CD14-positive monocyte (primary cell): ENCODE measurements at regions not wholly inside any gene's neighbourhood (a gene's known extent, or its start where the extent isn't known, plus 50 kb on each side); places are given as distances from the start of the nearest gene placed in this dataset.

ENCODE experiments used
- DNase-seq, 3 donors: peaks; one replicate each; pipeline ENCODE4 v3.0.0-alpha.2; 2011 to 2022
- H2AFZ ChIP-seq: 2 replicates; pipeline ENCODE4 v1.6.0; 2012; ENCODE audit warnings: mild to moderate bottlenecking, low read depth, low read length, inconsistent platforms; ENCODE audit not compliant: insufficient read depth, poor library complexity, severe bottlenecking
- H3K27ac ChIP-seq, 2 donors: 1 replicate in 1 of 2; 2 replicates in 1 of 2; pipeline ENCODE4 v1.5.1; 2012 to 2013; ENCODE audit warnings: low read length in 2 of 2, control low read depth in 1 of 2, inconsistent platforms in 1 of 2, low read depth in 1 of 2, mild to moderate bottlenecking in 1 of 2
- H3K27me3 ChIP-seq, 2 donors: one replicate each; pipeline versions ENCODE4 v1.6.0 to v1.6.1; 2011 to 2013; ENCODE audit warnings: low read length in 2 of 2; ENCODE audit not compliant: control insufficient read depth in 2 of 2, insufficient read depth in 2 of 2
- H3K36me3 ChIP-seq, 2 donors: replicated peaks in 1 of 2; 1 replicate in 1 of 2; 2 replicates in 1 of 2; pipeline versions ENCODE4 v1.5.1 to v1.6.1; 2012 to 2013; ENCODE audit warnings: low read length in 2 of 2, control low read depth in 1 of 2, inconsistent platforms in 1 of 2, mild to moderate bottlenecking in 1 of 2; ENCODE audit not compliant: insufficient read depth in 2 of 2, control insufficient read depth in 1 of 2
- H3K4me1 ChIP-seq, 2 donors: 1 replicate in 1 of 2; 2 replicates in 1 of 2; pipeline versions ENCODE4 v1.5.1 to v1.6.1; 2012 to 2013; ENCODE audit warnings: low read length in 2 of 2, control low read depth in 1 of 2, inconsistent platforms in 1 of 2, mild to moderate bottlenecking in 1 of 2, moderate library complexity in 1 of 2; ENCODE audit not compliant: insufficient read depth in 2 of 2, control insufficient read depth in 1 of 2
- H3K4me2 ChIP-seq: replicated peaks from 2 replicates; pipeline ENCODE3; 2012; ENCODE audit warnings: low read length, moderate library complexity, mild to moderate bottlenecking; ENCODE audit not compliant: poor library complexity, severe bottlenecking; ENCODE audit errors: extremely low read depth
- H3K4me3 ChIP-seq, 3 experiments: fragments of 200-600 bp in 1 of 3; sonication (generic) in 1 of 3; replicated peaks in 1 of 3; 1 replicate in 2 of 3; 2 replicates in 1 of 3; pipeline ENCODE4 v1.5.1; 2011 to 2013; ENCODE audit warnings: low read length in 3 of 3, mild to moderate bottlenecking in 3 of 3, control low read depth in 2 of 3, low read depth in 2 of 3, inconsistent platforms in 1 of 3, moderate library complexity in 1 of 3
- H3K79me2 ChIP-seq: 2 replicates; pipeline ENCODE4 v1.6.0; 2012; ENCODE audit warnings: mild to moderate bottlenecking, control low read depth, inconsistent platforms, low read length, moderate library complexity; ENCODE audit not compliant: insufficient read depth
- H3K9ac ChIP-seq: 2 replicates; pipeline ENCODE4 v1.6.0; 2017; ENCODE audit warnings: low read length, mild to moderate bottlenecking; ENCODE audit not compliant: insufficient read depth, poor library complexity, severe bottlenecking
- H3K9me3 ChIP-seq, 2 donors: replicated peaks in 1 of 2; 1 replicate in 1 of 2; 2 replicates in 1 of 2; pipeline versions ENCODE4 v1.5.1 to v1.6.1; 2012 to 2013; ENCODE audit warnings: low read length in 2 of 2, control low read depth in 1 of 2; ENCODE audit not compliant: control insufficient read depth in 1 of 2, insufficient read depth in 1 of 2
- H4K20me1 ChIP-seq: 2 replicates; pipeline ENCODE4 v1.6.0; 2012; ENCODE audit warnings: mild to moderate bottlenecking, low read length, control low read depth, moderate library complexity; ENCODE audit not compliant: insufficient read depth
- H3K27ac Mint-ChIP-seq, 7 donors: one replicate each; pipeline ENCODE4 v1.8.0; 2020; ENCODE audit warnings: mild to moderate bottlenecking in 7 of 7, mixed read lengths in 7 of 7, moderate library complexity in 6 of 7, inconsistent platforms in 2 of 7
- H3K27me3 Mint-ChIP-seq, 3 donors: one replicate each; pipeline ENCODE4 v1.8.0; 2021 to 2022; ENCODE audit warnings: low read depth in 3 of 3, mild to moderate bottlenecking in 3 of 3, mixed read lengths in 3 of 3, moderate library complexity in 3 of 3, inconsistent platforms in 1 of 3
- H3K36me3 Mint-ChIP-seq, 2 donors: one replicate each; pipeline ENCODE4 v1.8.0; 2020; ENCODE audit warnings: mixed read lengths in 2 of 2, inconsistent platforms in 1 of 2, mild to moderate bottlenecking in 1 of 2
- H3K4me1 Mint-ChIP-seq: one replicate; pipeline ENCODE4 v1.8.0; 2020; ENCODE audit warnings: mild to moderate bottlenecking, mixed read lengths
- H3K4me3 Mint-ChIP-seq, 2 donors: one replicate each; pipeline ENCODE4 v1.8.0; 2020; ENCODE audit warnings: mild to moderate bottlenecking in 2 of 2, mixed read lengths in 2 of 2, moderate library complexity in 1 of 2
- H3K9me3 Mint-ChIP-seq, 7 donors: one replicate each; pipeline ENCODE4 v1.8.0; 2020 to 2022; ENCODE audit warnings: mixed read lengths in 7 of 7, mild to moderate bottlenecking in 6 of 7, moderate library complexity in 6 of 7, inconsistent platforms in 2 of 7
- CTCF ChIP-seq: fragments of 200-600 bp; IDR thresholded peaks from one replicate; pipeline ENCODE4 v1.8.0; 2022; ENCODE audit warnings: antibody characterized with exemption, mild to moderate bottlenecking
- WGBS: methylation state at CpG from one replicate; pipeline ENCODE4 v1.1.5; 2013; ENCODE audit warnings: missing lambda C conversion rate; ENCODE audit not compliant: insufficient coverage; 5-methylcytosine and 5-hydroxymethylcytosine counted together
- intact Hi-C, 2 donors: fragments of 100-400 bp; cut with micrococcal nuclease; formaldehyde crosslinking; loops; one replicate each; pipeline versions ENCODE4 v1.15.0 to v1.15.1; 2023

GRCh38 chr14:43621282-43621681 lies 885.8 kb downstream of the FSCB start:
- Histone ChIP-seq H3K27ac (no peak overlapping the region), H2AFZ (no peak overlapping the region), H3K4me3 (no peak overlapping the region), H3K4me2 (no peak overlapping the region), H4K20me1 (no peaks in the 10 kb centered on the region), H3K27me3 (no peaks in the 10 kb centered on the region), H3K4me1 (no peaks in the 10 kb centered on the region), H3K9me3 (peaks cover 0 to 3% of the 10 kb centered on the region in 2 donors), H3K9ac (no peak overlapping the region), H3K36me3 (no peaks in the 10 kb centered on the region), H3K79me2 (no peaks in the 10 kb centered on the region)
- peaks cover 0 to 5% (median 4%) of the 10 kb centered on the region in 7 donors for H3K9me3 Mint-ChIP-seq
- no peaks in the 10 kb centered on the region for H3K36me3 Mint-ChIP-seq
- H3K4me1 Mint-ChIP-seq: no peaks in the 10 kb centered on the region
- DNase-seq: no peak
- no peaks in the 10 kb centered on the region for H3K27me3 Mint-ChIP-seq
- intact Hi-C loops: no loop called here
- TF ChIP-seq CTCF: no peak
- H3K4me3 Mint-ChIP-seq: no peak overlapping the region
- H3K27ac Mint-ChIP-seq: no peak overlapping the region

- H3K27ac Mint-ChIP-seq: no peak overlapping the region
- Histone ChIP-seq H2AFZ (no peak overlapping the region), H3K27ac (no peak overlapping the region), H3K4me2 (no peak overlapping the region), H3K9me3 (no peaks in the 10 kb centered on the region), H3K79me2 (no peaks in the 10 kb centered on the region), H4K20me1 (no peaks in the 10 kb centered on the region), H3K4me3 (no peak overlapping the region), H3K36me3 (no peaks in the 10 kb centered on the region), H3K27me3 (no peaks in the 10 kb centered on the region), H3K9ac (no peak overlapping the region), H3K4me1 (no peaks in the 10 kb centered on the region)
- H3K27me3 Mint-ChIP-seq: peaks cover 0 to 2% (median 0%) of the 10 kb centered on the region in 3 donors
- H3K4me1 Mint-ChIP-seq: peaks cover 14% of the 10 kb centered on the region
- no peaks in the 10 kb centered on the region for H3K36me3 Mint-ChIP-seq
- intact Hi-C loops: no loop called here
- peaks cover 6 to 21% (median 9%) of the 10 kb centered on the region in 7 donors for H3K9me3 Mint-ChIP-seq
- WGBS: 0% methylated on average over 1 of the region's 2 CpGs
- no peak overlapping the region for H3K4me3 Mint-ChIP-seq
- no peak for DNase-seq
- no peak for TF ChIP-seq CTCF
Measured at GRCh38 chr14:43595096-43595772, 911.8 kb downstream of the FSCB start.
